D341Med (cell line): ENCODE measurements at regions not wholly inside any gene's neighbourhood (a gene's known extent, or its start where the extent isn't known, plus 50 kb on each side); places are given as distances from the start of the nearest gene placed in this dataset.
"Not testable (repeated sequence)": the region's sequence is repeated elsewhere in the genome, so short reads cannot be mapped to it uniquely, and the experiment has no call there.

Experiments
- DNase-seq: peaks from one replicate; pipeline ENCODE4 v3.0.0; 2012; ENCODE audit warnings: low spot score

DNA sequence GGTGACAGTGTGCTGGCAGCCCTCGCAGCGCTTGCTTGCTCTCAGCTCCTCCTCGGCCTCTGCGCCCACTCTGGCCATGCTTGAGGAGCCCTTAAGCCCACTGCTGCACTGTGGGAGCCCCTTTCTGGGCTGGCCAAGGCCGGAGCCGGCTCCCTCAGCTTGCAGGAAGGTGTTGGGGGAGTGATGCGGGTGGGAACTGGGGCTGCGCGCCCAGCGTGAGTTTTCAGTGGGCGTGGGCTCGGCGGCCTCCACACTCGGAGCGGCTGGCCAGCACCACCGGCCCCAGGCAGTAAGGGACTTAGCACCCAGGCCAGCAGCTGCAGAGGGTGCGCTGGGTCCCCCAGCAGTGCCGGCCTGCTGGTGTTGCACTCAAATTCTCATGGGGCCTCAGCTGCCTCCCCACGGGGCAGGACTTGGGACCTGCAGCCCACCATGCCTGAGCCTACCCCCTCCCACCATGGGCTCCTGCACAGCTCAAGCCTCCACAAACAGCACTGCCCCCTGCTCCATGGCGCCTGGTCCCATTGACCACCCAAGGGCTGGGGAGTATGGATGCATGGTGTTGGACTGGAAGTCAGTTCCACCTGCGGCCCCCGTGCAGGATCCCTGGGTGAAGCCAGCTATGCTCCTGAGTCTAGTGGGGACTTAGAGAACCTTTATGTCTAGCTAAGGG is 223.1 kb upstream of the PTPRD start:
- DNase-seq = no peak

- peak; percentile 66 for DNase-seq
These were observed 230.3 kb upstream of the PTPRD start for GRCh38 chr9:10843151-10843550.

DNA sequence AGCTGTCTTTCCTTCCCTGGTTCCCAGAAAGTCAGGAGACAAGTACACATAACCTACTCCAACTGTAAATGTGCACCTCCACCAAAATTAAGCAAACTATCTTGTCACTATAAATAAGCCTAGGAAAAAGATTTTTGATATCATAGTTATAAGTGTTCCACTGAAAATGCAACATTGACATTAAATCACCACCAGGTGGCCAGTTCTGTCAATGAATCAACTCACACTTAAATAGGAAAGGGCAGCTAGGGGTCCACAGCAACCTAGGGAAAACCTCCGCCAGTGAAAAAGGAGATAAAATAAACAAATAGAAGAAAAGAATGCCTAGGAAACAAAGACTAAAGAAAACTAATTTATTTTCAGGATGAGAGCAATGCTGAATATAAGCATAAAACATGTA is 243.0 kb upstream of the PTPRD start:
- DNase-seq = peak; percentile 37

GRCh38 chr9:10858817-10859216 is 246.0 kb upstream of the PTPRD start:
- DNase-seq = no peak

DNA sequence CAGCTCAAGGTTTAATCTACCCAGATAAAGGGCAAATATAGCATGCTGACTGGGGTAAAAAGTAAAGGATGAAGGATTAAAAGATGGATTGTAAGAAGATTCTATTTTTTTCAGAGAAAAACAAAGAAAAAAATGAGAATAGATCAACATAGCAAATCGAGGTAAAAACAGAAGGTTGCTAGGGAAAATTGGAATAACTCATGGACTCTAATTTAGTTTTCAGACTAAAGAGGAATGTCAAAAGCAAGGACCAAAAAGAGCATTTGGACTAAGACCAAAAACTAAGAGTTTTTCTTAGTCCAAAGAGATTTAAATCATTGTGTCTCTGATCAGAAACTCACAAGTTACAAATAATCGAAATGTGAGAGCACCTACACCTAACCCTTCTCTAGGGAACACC is 250.7 kb upstream of the PTPRD start:
- DNase-seq = no peak

GRCh38 chr9:10867194-10867593 is 254.4 kb upstream of the PTPRD start:
- no peak for DNase-seq

- no peak for DNase-seq
These were observed 256.9 kb upstream of the PTPRD start for GRCh38 chr9:10869687-10870086.

DNA sequence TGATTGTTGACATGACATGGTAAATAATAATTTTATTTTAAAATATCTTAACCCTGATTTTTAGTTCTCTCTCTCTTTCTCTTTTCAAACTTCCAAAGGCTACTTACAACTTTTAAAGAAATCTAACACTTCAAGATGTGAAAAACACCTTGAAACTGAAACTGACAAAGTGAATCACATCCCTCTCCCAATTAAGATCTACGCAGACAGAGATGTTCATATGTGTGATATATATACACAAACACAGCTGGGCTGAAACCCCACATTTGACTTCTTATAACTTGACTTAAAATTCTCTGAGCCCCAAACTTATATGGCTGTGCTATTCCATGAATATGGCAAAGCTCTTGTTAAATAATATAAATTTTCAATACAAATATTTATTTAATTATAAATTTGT is 261.2 kb upstream of the PTPRD start:
- DNase-seq = no peak

- DNase-seq = no peak
These were observed 262.9 kb upstream of the PTPRD start for GRCh38 chr9:10875752-10876151.

GRCh38 chr9:10876333-10876732 is 263.5 kb upstream of the PTPRD start:
- DNase-seq = no peak

GRCh38 chr9:10890266-10890665 is 277.5 kb upstream of the PTPRD start:
- not testable (repeated sequence) for DNase-seq

DNA sequence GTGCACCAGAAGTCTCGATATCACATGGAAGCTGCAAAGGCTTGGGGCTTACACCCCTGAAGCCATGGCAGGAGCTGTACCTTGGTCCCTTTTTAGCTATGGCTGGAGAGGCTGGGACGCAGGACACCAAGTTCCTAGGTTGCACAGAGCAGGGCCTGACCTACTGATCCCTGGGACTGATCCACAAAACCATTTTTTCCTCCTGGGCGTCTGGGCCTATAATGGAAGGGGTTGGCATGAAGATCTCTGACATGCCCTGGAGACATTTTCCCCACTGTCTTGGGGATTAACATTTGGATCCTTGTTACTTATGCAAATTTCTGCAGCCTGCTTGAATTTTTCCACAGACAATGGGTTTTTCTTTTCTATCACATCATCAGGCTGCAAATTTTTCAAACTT is 286.7 kb upstream of the PTPRD start:
- no peak for DNase-seq

DNA sequence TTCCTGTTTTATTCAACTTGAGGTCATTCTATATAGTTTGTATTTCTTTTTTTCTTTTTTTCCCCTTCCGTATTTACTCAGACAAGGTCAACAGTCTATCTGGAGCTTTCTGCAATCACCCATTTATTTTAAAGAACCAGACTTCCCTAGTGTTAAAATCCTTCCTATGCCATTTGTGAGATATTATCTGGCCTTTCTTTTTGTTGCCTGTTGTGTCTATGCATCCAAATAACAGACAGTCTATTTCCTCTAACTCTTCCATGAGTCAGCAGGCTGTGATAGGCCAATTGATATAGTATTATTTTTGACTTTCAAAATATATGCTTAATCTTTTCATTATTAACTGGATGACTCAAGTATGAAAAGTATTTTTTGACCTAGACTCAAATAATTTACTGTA is 291.2 kb upstream of the PTPRD start:
- no peak for DNase-seq

DNA sequence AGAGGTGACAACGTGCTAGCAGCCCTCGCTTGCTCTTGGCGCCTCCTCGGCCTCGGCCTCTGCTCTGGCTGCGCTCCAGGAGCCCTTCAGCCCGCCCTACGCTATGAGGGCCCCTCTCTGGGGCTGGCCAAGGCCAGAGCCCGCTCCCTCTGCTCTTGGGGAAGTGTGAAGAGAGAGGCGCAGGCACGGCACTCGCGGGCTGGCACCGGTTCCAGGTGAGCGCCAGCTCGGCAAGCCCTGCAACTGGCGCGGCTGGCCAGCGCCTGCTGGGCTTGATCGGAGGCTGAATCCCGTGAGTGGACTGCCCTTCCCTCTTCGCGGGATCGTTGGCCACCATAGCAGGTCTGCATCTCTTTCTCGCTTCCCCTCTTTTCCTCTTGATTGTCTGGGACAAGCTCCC is 298.0 kb upstream of the PTPRD start:
- DNase-seq = no peak

GRCh38 chr9:10911373-10911772 is 298.6 kb upstream of the PTPRD start:
- no peak for DNase-seq

DNA sequence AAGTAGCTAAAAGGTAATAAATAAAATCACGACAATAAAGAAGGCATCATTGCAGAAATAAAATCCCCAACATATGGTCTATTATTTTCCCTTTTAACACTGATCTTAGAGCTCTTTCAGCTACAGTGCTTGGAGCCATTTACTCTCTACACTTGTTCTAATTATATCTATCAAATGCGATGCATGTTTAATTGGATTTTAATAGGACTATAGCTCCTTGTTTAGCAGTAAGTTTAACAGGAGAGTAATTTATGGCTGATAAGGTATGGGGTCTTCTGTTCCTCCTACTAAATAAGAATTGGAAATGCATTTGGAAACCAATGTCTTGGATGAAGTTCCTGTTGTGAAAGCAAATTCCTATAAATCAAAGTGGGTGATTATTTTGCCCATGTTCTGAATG is 304.2 kb upstream of the PTPRD start:
- DNase-seq = no peak

- no peak for DNase-seq
These were observed 308.9 kb upstream of the PTPRD start for GRCh38 chr9:10921671-10922070.

GRCh38 chr9:10925896-10926295 is 313.1 kb upstream of the PTPRD start:
- DNase-seq = no peak

- DNase-seq = no peak
These were observed 315.6 kb upstream of the PTPRD start for GRCh38 chr9:10928372-10928771.

DNA sequence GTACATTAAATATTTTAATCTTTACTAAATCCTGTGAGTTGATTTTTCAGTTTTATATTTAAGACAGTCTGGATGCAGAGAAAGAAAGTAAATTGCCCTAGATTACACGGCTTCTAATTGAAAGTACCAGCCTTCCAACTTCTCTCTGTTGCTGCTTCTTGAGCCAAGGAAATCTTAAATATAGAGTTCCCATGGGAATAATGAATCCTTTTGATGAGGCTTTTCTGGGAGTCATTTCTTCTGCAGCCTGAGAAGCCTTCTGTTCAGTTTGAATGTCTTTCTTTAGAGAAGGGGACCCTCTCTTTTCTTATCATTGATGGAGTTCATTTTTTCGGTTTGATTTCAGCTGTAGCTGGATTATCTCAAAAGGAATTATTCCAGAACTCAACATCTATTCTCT is 317.3 kb upstream of the PTPRD start:
- DNase-seq = no peak

GRCh38 chr9:10946676-10947410 is 334.0 kb upstream of the PTPRD start:
- DNase-seq = peak; percentile 12

GRCh38 chr9:10957878-10958277 is 345.1 kb upstream of the PTPRD start:
- no peak for DNase-seq

GRCh38 chr9:10961883-10962282 is 349.1 kb upstream of the PTPRD start:
- no peak for DNase-seq

- DNase-seq = no peak
These were observed 370.4 kb upstream of the PTPRD start for GRCh38 chr9:10983251-10983650.
